SH-SY5Y (cell line): ENCODE measurements at regions not wholly inside any gene's neighbourhood (a gene's known extent, or its start where the extent isn't known, plus 50 kb on each side); places are given as distances from the start of the nearest gene placed in this dataset.

Experiments used
- GATA2 ChIP-seq: IDR thresholded peaks from 2 replicates; pipeline ENCODE4 v1.6.1; 2011; ENCODE audit warnings: mild to moderate bottlenecking, low read depth, low read length
- GATA3 ChIP-seq: IDR thresholded peaks from 2 replicates; pipeline ENCODE4 v1.6.1; 2011; ENCODE audit warnings: low read depth, mild to moderate bottlenecking, low read length, moderate library complexity

DNA sequence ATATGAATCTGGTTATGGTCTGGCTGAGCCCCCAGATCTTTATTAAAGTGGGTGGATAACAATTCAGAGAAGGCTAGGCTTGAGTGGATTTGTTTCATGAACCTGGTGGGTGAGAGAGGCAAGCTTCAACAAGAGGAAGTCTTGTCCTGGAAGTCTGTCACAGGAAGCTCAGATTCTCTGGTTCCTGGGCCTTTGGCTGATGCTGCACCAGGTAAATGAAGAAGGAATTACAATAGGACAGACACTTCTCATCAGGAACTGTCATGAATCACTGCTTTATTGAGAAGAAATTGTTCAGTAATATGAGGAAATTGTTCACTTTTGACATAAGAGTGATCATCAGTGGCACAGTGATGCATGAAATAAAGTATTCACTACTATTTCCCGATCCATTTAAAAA lies 167.6 kb upstream of the ELL2 start:
- TF ChIP-seq GATA2 (no peak), GATA3 (no peak)
